ENCODE measurements at regions not wholly inside any gene's neighbourhood (a gene's known extent, or its start where the extent isn't known, plus 50 kb on each side); places are given as distances from the start of the nearest gene placed in this dataset.

DNA sequence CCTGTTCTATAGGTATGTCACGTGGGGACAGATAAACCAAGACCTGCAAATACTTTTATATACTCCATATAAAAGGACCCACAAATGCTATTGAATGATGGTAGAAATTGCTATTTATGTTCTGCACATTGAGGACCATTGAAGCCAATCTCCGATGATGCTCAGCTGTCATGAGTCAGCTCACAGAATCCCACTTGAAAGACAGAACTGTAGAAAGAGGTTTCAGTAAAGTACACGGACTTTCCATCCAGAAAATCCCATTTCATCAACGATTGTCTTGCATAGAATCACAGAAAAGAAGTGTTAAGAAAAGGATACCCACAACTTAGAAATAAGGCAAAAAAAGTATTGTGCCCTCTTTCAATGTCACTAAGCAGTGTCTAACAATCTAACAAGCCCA is 169.0 kb upstream of the COPS8 start:
- CTCF ChIA-PET (ENCODE audit: partially characterized antibody) = no interaction called here
- no peak overlapping the region for H3K56ac ChIP-seq (replicated peaks; ENCODE audit: insufficient read length, low read depth, low read length)
- H3K4me2 ChIP-seq (ENCODE audit: insufficient read depth in 1 of 2, low read depth in 2 of 2, low read length in 2 of 2) = no peak overlapping the region
- H3K27ac ChIP-seq (ENCODE audit: low read depth, low read length) = no peak overlapping the region
- no peak overlapping the region for H4K8ac ChIP-seq (ENCODE audit: extremely low read depth, insufficient read depth, low read length)
- no peak overlapping the region for H2BK5ac ChIP-seq (ENCODE audit: low read depth, low read length)
- no peaks in the 10 kb centered on the region for H3K36me3 ChIP-seq (ENCODE audit: control insufficient read depth in 2 of 4, insufficient read depth in 4 of 4, low read length in 3 of 4)
- H3K79me1 ChIP-seq (ENCODE audit: low read depth, low read length) = no peaks in the 10 kb centered on the region
- H3K4me3 ChIP-seq (ENCODE audit: extremely low read depth in 1 of 4, insufficient read depth in 2 of 4, low read depth in 3 of 4, low read length in 4 of 4) = no peak overlapping the region
- no peak overlapping the region for H2BK120ac ChIP-seq (replicated peaks; ENCODE audit: low read depth, low read length)
- H3K9ac ChIP-seq (replicated peaks in 1 of 4; ENCODE audit: extremely low read depth in 1 of 4, low read depth in 3 of 4, low read length in 3 of 4) = no peak overlapping the region
- no peak overlapping the region for H2BK15ac ChIP-seq (ENCODE audit: low read length)
- H3K79me2 ChIP-seq (ENCODE audit: control insufficient read depth in 1 of 2, insufficient read depth in 2 of 2, low read length in 2 of 2) = no peaks in the 10 kb centered on the region; a peak in 1 of 4 replicates
- no peak overlapping the region for H3K14ac ChIP-seq (ENCODE audit: insufficient read length)
- no peak overlapping the region for H2AFZ ChIP-seq (ENCODE audit: low read length)
- H3K18ac ChIP-seq (ENCODE audit: extremely low read depth, low read length) = no peak overlapping the region
- H2BK20ac ChIP-seq (ENCODE audit: low read length) = no peak overlapping the region
- H3K4me1 ChIP-seq (replicated peaks in 1 of 4; ENCODE audit: control insufficient read depth in 3 of 4, insufficient read depth in 4 of 4, low read length in 3 of 4) = no peaks in the 10 kb centered on the region; a peak in 1 of 7 replicates
- no peak overlapping the region for H3K4ac ChIP-seq (replicated peaks; ENCODE audit: insufficient read length, low read depth, low read length)
- 94% methylated on average over 4 of the region's 4 CpGs; no CpG with 5 or more reads in 1 of the 2 experiments for whole genome bisulfite sequencing, 2 experiments (ENCODE audit: extremely low coverage in 1 of 2, insufficient coverage in 1 of 2, insufficient read length in 1 of 2, insufficient replicate concordance in 2 of 2, low coverage in 1 of 2, low lambda C conversion rate in 2 of 2, missing lambda C conversion rate in 1 of 2)
- H2BK12ac ChIP-seq (ENCODE audit: low read depth, low read length) = no peak overlapping the region
- H3K23me2 ChIP-seq (ENCODE audit: low read depth, low read length) = no peaks in the 10 kb centered on the region
- no peaks in the 10 kb centered on the region for H3K9me3 ChIP-seq (ENCODE audit: insufficient read depth in 2 of 2, low read depth in 1 of 2, low read length in 1 of 2)
- H4K20me1 ChIP-seq (replicated peaks in 1 of 2; ENCODE audit: control insufficient read depth in 1 of 2, insufficient read depth in 2 of 2, low read length in 2 of 2) = no peaks in the 10 kb centered on the region
- no peak overlapping the region for H3K23ac ChIP-seq (ENCODE audit: insufficient read length)
- H4K5ac ChIP-seq (ENCODE audit: insufficient read length, low read depth, low read length) = no peak overlapping the region
- no peak overlapping the region for H2AK5ac ChIP-seq (ENCODE audit: low read depth, low read length)
- no peak for DNase-seq (ENCODE audit: low read depth in 1 of 2, low spot score in 2 of 2)
- FAIRE-seq = no peak
- POLR2A ChIA-PET (ENCODE audit: partially characterized antibody) = no interaction called here
- no peak overlapping the region for H4K91ac ChIP-seq (replicated peaks; ENCODE audit: insufficient read length, low read length)
- H3K27me3 ChIP-seq (replicated peaks in 1 of 4; ENCODE audit: control insufficient read depth in 3 of 4, extremely low read depth in 1 of 4, insufficient read depth in 3 of 4, low read length in 3 of 4) = no peaks in the 10 kb centered on the region
- TF ChIP-seq, protein P1, sequence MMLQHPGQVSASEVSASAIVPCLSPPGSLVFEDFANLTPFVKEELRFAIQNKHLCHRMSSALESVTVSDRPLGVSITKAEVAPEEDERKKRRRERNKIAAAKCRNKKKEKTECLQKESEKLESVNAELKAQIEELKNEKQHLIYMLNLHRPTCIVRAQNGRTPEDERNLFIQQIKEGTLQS (IDR thresholded peaks at IDR 0.05; ENCODE audit: insufficient read depth, low read depth, low read length) = no peak
- no peak for TF ChIP-seq TEAD4 (IDR thresholded peaks at IDR 0.05; ENCODE audit: low read depth, low read length)

Measured in H1 (cell line).